ENCODE measurements at regions not wholly inside any gene's neighbourhood (a gene's known extent, or its start where the extent isn't known, plus 50 kb on each side); places are given as distances from the start of the nearest gene placed in this dataset.

GRCh38 chr3:152120601-152121269 is 148.0 kb upstream of the MBNL1 start:
- TF ChIP-seq LEF1 (IDR thresholded peaks at IDR 0.05; ENCODE audit: borderline replicate concordance) (no peak), ZNF384 (IDR thresholded peaks at IDR 0.05) (no peak), SP1 (IDR thresholded peaks at IDR 0.05) (no peak), ELF4 (IDR thresholded peaks at IDR 0.05) (no peak), ARNT (IDR thresholded peaks at IDR 0.05) (no peak), HDGF (IDR thresholded peaks at IDR 0.05; ENCODE audit: borderline replicate concordance) (no peak), BHLHE40 (IDR thresholded peaks at IDR 0.05; ENCODE audit: borderline replicate concordance) (no peak), FOXA1 (IDR thresholded peaks at IDR 0.05) (no peak), FOXM1 (IDR thresholded peaks at IDR 0.05; ENCODE audit: borderline replicate concordance) (no peak), L3MBTL2 (conservative IDR thresholded peaks at IDR 0.05) (no peak), CTBP1 (IDR thresholded peaks at IDR 0.05; ENCODE audit: borderline replicate concordance) (no peak), NFRKB (IDR thresholded peaks at IDR 0.05) (no peak), PKNOX1 (IDR thresholded peaks at IDR 0.05) (no peak), FOXK2 (IDR thresholded peaks at IDR 0.05) (no peak)

All from HEK293T (cell line).